Omental fat pad (tissue), 3 donors: ENCODE measurements at regions not wholly inside any gene's neighbourhood (a gene's known extent, or its start where the extent isn't known, plus 50 kb on each side); places are given as distances from the start of the nearest gene placed in this dataset.
A peak's percentile ranks its signal among the peaks of the same experiment; 100 is the strongest.
"Not testable (repeated sequence)": the region's sequence is repeated elsewhere in the genome, so short reads cannot be mapped to it uniquely, and the experiment has no call there.

Experiments
- ATAC-seq: fragments of 150-250 bp; one replicate; pipeline ENCODE4 v1.9.1; 2016; ENCODE audit warnings: mild to moderate bottlenecking, moderate library complexity; ENCODE audit not compliant: low FRiP score
- DNase-seq: peaks from one replicate; pipeline ENCODE4 v3.0.0-alpha.2; 2019; ENCODE audit warnings: low spot score
- CTCF ChIP-seq, 3 donors: fragments of 450-650 bp; IDR thresholded peaks; one replicate each; pipeline ENCODE4 v1.5.1; 2016 to 2017; ENCODE audit warnings: antibody characterized with exemption in 3 of 3, mild to moderate bottlenecking in 3 of 3, moderate library complexity in 2 of 3

- TF ChIP-seq CTCF (IDR thresholded peaks at IDR 0.05), result no peak
- ATAC-seq (no peak), DNase-seq (no peak)
Observed at GRCh38 chr12:58313091-58313855, 371.9 kb downstream of the ATP23 start.

GRCh38 chr12:58314610-58315009, 373.2 kb downstream of the ATP23 start:
- no peak for DNase-seq
- ATAC-seq, result no peak
- no peak for TF ChIP-seq CTCF (IDR thresholded peaks at IDR 0.05)

- ATAC-seq (no peak), DNase-seq (no peak)
- no peak for TF ChIP-seq CTCF (IDR thresholded peaks at IDR 0.05)
Observed at GRCh38 chr12:58316926-58317325, 375.6 kb downstream of the ATP23 start.

- ATAC-seq (no peak), DNase-seq (no peak)
- no peak for TF ChIP-seq CTCF (IDR thresholded peaks at IDR 0.05)
Observed at GRCh38 chr12:58321414-58321813, 380.0 kb downstream of the ATP23 start.

GRCh38 chr12:58323676-58324075, 382.3 kb downstream of the ATP23 start:
- no peak for TF ChIP-seq CTCF (IDR thresholded peaks at IDR 0.05)
- no peak for DNase-seq

GRCh38 chr12:58325561-58325960, 384.2 kb downstream of the ATP23 start:
- ATAC-seq (no peak), DNase-seq (no peak)
- no peak for TF ChIP-seq CTCF (IDR thresholded peaks at IDR 0.05)

More at GRCh38 chr12:58323676-58324075, 382.3 kb downstream of the ATP23 start:
- no peak for ATAC-seq

- no peak for ATAC-seq
- no peak for TF ChIP-seq CTCF (IDR thresholded peaks at IDR 0.05)
- DNase-seq, result no peak
Observed at GRCh38 chr12:58326534-58326933, 385.2 kb downstream of the ATP23 start.

GRCh38 chr12:58336581-58337242, 395.3 kb downstream of the ATP23 start:
- not testable (repeated sequence) for DNase-seq
- ATAC-seq, result peak; percentile 87

GRCh38 chr12:58337539-58337938, 396.2 kb downstream of the ATP23 start:
- not testable (repeated sequence) for ATAC-seq, DNase-seq
